ENCODE measurements at regions not wholly inside any gene's neighbourhood (a gene's known extent, or its start where the extent isn't known, plus 50 kb on each side); places are given as distances from the start of the nearest gene placed in this dataset.

DNA sequence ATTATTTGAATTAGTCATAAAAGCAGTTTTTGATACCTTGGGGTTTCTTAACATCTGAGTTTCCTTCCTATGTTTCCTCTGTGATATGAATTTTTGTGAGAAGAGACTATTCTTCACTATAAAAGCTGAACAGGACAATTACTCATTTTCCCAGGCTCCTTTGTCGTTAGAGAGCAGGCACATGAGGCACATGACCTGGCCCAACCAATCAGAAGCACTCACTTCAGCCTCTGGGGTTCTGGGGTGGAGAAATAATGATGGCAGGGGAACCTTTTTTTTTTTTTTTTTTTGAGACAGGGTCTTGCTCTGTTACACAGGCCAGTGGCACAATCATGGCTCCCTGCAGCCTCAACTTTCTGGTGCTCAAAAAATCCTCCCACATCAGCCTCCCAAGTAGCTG lies 145.5 kb upstream of the ASIC2 start:
- TF ChIP-seq, protein P1, sequence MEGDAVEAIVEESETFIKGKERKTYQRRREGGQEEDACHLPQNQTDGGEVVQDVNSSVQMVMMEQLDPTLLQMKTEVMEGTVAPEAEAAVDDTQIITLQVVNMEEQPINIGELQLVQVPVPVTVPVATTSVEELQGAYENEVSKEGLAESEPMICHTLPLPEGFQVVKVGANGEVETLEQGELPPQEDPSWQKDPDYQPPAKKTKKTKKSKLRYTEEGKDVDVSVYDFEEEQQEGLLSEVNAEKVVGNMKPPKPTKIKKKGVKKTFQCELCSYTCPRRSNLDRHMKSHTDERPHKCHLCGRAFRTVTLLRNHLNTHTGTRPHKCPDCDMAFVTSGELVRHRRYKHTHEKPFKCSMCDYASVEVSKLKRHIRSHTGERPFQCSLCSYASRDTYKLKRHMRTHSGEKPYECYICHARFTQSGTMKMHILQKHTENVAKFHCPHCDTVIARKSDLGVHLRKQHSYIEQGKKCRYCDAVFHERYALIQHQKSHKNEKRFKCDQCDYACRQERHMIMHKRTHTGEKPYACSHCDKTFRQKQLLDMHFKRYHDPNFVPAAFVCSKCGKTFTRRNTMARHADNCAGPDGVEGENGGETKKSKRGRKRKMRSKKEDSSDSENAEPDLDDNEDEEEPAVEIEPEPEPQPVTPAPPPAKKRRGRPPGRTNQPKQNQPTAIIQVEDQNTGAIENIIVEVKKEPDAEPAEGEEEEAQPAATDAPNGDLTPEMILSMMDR (IDR thresholded peaks at IDR 0.05) = no peak
- TF ChIP-seq POLR2A (IDR thresholded peaks at IDR 0.05) = no peak

All from Peyer's patch (tissue), 4 donors.